ENCODE measurements at regions not wholly inside any gene's neighbourhood (a gene's known extent, or its start where the extent isn't known, plus 50 kb on each side); places are given as distances from the start of the nearest gene placed in this dataset.

- TF ChIP-seq POLR2A (IDR thresholded peaks at IDR 0.05) (no peak), POLR2AphosphoS5 (IDR thresholded peaks at IDR 0.05) (no peak)
- TF ChIP-seq, protein P1, sequence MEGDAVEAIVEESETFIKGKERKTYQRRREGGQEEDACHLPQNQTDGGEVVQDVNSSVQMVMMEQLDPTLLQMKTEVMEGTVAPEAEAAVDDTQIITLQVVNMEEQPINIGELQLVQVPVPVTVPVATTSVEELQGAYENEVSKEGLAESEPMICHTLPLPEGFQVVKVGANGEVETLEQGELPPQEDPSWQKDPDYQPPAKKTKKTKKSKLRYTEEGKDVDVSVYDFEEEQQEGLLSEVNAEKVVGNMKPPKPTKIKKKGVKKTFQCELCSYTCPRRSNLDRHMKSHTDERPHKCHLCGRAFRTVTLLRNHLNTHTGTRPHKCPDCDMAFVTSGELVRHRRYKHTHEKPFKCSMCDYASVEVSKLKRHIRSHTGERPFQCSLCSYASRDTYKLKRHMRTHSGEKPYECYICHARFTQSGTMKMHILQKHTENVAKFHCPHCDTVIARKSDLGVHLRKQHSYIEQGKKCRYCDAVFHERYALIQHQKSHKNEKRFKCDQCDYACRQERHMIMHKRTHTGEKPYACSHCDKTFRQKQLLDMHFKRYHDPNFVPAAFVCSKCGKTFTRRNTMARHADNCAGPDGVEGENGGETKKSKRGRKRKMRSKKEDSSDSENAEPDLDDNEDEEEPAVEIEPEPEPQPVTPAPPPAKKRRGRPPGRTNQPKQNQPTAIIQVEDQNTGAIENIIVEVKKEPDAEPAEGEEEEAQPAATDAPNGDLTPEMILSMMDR (IDR thresholded peaks at IDR 0.05) = no peak
- 91% methylated on average over 2 of the region's 2 CpGs for WGBS
- H3K27me3 ChIP-seq (replicated peaks; ENCODE audit: insufficient read depth) = no peaks in the 10 kb centered on the region
- intact Hi-C loops (cut with DNase I) = no loop called here
- H3K27ac ChIP-seq = no peak overlapping the region
- H3K36me3 ChIP-seq = no peaks in the 10 kb centered on the region
- no peaks in the 10 kb centered on the region for H3K4me1 ChIP-seq (replicated peaks)
- H3K9me3 ChIP-seq = no peaks in the 10 kb centered on the region
- no peak for DNase-seq (ENCODE audit: low spot score)
- H3K4me3 ChIP-seq = no peak overlapping the region
Observed at GRCh38 chr3:157776861-157777260, 273.6 kb upstream of the VEPH1 start.

DNA sequence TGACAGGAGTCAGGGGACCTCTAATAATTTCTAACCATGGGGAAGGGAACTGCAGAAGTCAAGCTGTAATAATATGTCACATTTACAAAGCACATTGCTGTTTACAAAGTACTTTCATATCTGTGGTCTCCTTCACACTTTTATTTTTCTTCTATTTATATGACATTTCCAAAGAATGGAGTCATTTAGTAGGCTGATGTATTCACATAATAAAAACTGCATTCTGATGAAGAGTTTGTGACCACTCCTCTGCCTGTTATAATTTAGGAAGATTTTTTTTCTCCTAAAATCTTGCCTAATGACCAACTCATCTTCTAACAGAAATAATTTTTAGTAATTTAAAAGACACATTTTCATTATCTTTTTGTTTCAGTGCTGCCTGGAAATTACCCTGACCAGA lies 272.2 kb upstream of the VEPH1 start:
- Histone ChIP-seq H3K9me3 (no peaks in the 10 kb centered on the region), H3K4me3 (no peak overlapping the region), H3K36me3 (no peaks in the 10 kb centered on the region), H3K27me3 (replicated peaks; ENCODE audit: insufficient read depth) (no peaks in the 10 kb centered on the region), H3K4me1 (replicated peaks) (no peaks in the 10 kb centered on the region), H3K27ac (no peak overlapping the region)
- DNase-seq (ENCODE audit: low spot score) = no peak
- intact Hi-C loops (cut with DNase I) = no loop called here
- TF ChIP-seq POLR2AphosphoS5 (IDR thresholded peaks at IDR 0.05) = no peak
- TF ChIP-seq, protein P1 (IDR thresholded peaks at IDR 0.05) = no peak

GRCh38 chr3:157769378-157769777 lies 266.2 kb upstream of the VEPH1 start:
- Histone ChIP-seq H3K27ac (no peak overlapping the region), H3K4me3 (no peak overlapping the region), H3K4me1 (replicated peaks) (no peaks in the 10 kb centered on the region), H3K27me3 (replicated peaks; ENCODE audit: insufficient read depth) (no peaks in the 10 kb centered on the region), H3K9me3 (no peaks in the 10 kb centered on the region), H3K36me3 (no peaks in the 10 kb centered on the region)
- DNase-seq (ENCODE audit: low spot score) = no peak
- TF ChIP-seq, protein P1 (IDR thresholded peaks at IDR 0.05) = no peak
- TF ChIP-seq POLR2A (IDR thresholded peaks at IDR 0.05) = no peak
- TF ChIP-seq POLR2AphosphoS5 (IDR thresholded peaks at IDR 0.05) = no peak
- intact Hi-C loops (cut with DNase I) = no loop called here
- WGBS = 50% methylated on average over 1 of the region's 1 CpG

- Histone ChIP-seq H3K36me3 (no peaks in the 10 kb centered on the region), H3K27ac (no peak overlapping the region), H3K9me3 (no peaks in the 10 kb centered on the region), H3K4me3 (no peak overlapping the region), H3K4me1 (replicated peaks) (no peaks in the 10 kb centered on the region), H3K27me3 (replicated peaks; ENCODE audit: insufficient read depth) (no peaks in the 10 kb centered on the region)
- WGBS = 93% methylated on average over 1 of the region's 1 CpG
- no peak for DNase-seq (ENCODE audit: low spot score)
- intact Hi-C loops (cut with DNase I) = no loop called here
- no peak for TF ChIP-seq POLR2A (IDR thresholded peaks at IDR 0.05)
- no peak for TF ChIP-seq POLR2AphosphoS5 (IDR thresholded peaks at IDR 0.05)
- TF ChIP-seq, protein P1 (IDR thresholded peaks at IDR 0.05) = no peak
Observed at GRCh38 chr3:157767607-157768006, 264.4 kb upstream of the VEPH1 start.

DNA sequence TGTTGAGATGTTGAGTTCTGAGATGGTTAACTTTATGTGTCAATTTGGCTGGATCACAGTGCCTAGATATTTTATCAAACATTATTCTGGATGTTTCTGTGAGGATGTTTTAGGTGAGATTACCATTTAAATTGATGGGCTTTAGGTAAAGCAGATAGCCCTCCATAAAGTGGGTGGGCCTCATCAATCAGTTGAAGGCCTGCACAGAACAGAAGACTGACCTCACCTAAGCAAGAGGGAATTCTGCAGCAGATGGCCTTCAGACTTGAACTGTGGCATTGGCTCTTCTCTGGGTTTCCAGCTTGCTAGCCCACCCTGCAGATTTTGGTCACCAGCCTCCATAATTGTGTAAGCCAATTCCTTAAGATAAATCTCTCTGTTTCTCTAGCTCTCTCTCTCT lies 260.4 kb upstream of the VEPH1 start:
- no peaks in the 10 kb centered on the region for H3K36me3 ChIP-seq
- H3K27me3 ChIP-seq (replicated peaks; ENCODE audit: insufficient read depth) = no peaks in the 10 kb centered on the region
- intact Hi-C loops (cut with DNase I) = no loop called here
- TF ChIP-seq POLR2AphosphoS5 (IDR thresholded peaks at IDR 0.05) (no peak), POLR2A (IDR thresholded peaks at IDR 0.05) (no peak)
- TF ChIP-seq, protein P1 (IDR thresholded peaks at IDR 0.05) = no peak
- no peaks in the 10 kb centered on the region for H3K9me3 ChIP-seq
- no peaks in the 10 kb centered on the region for H3K4me1 ChIP-seq (replicated peaks)
- no peak overlapping the region for H3K27ac ChIP-seq
- DNase-seq (ENCODE audit: low spot score) = no peak
- no peak overlapping the region for H3K4me3 ChIP-seq

Measured in prostate gland (tissue), 2 donors.